ENCODE measurements at regions not wholly inside any gene's neighbourhood (a gene's known extent, or its start where the extent isn't known, plus 50 kb on each side); places are given as distances from the start of the nearest gene placed in this dataset.

GRCh38 chr2:41940060-41940744 lies 107.6 kb upstream of the PKDCC start:
- H3K4me1 ChIP-seq (ENCODE audit: insufficient read depth, low read length), result no peaks in the 10 kb centered on the region
- Mint-ChIP-seq H3K4me3 (no peak overlapping the region), H3K36me3 (no peaks in the 10 kb centered on the region), H3K4me1 (peaks cover 0 to 5% (median under 1%) of the 10 kb centered on the region in 4 donors), H3K9me3 (no peaks in the 10 kb centered on the region), H3K27ac (no peak overlapping the region), H3K27me3 (peaks cover 3 to 4% of the 10 kb centered on the region in 2 donors)
- no peak overlapping the region for H3K4me3 ChIP-seq (ENCODE audit: low read length in 2 of 2)
- no peaks in the 10 kb centered on the region for H3K27me3 ChIP-seq (ENCODE audit: insufficient read depth, low read length)
- CTCF ChIA-PET (ENCODE audit: partially characterized antibody), result interaction anchor here (1.1 kb wide), 1 partner anchor 70 kb away, joined by 3 read pairs; no protein-coding TSS in a partner anchor
- DNase-seq, result no peak
- intact Hi-C loops (cut with micrococcal nuclease), result no loop called here
- H3K9me3 ChIP-seq (ENCODE audit: control insufficient read depth in 1 of 2, low read length in 2 of 2), result no peaks in the 10 kb centered on the region
- H3K36me3 ChIP-seq (ENCODE audit: insufficient read depth, low read length), result no peaks in the 10 kb centered on the region
- POLR2A ChIA-PET (ENCODE audit: partially characterized antibody), result no interaction called here
- H3K27ac ChIP-seq (ENCODE audit: low read depth, low read length), result no peak overlapping the region

DNA sequence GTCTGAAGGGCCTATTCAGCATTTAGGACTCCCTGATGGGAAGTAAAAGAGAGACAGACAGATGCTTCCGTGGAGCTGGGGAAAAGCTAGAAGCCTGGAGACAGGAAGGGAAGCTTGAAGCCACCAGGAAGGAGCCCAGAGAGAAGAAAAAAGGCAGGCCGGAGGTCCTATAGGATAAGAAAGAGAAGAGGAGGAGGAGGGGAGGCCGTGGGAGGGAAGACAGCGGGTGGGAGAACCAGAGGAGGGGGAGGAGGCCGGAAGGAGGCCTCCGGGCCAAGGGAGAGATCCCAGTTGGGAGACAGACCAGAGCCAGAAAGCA lies 107.1 kb upstream of the PKDCC start:
- H3K4me1 Mint-ChIP-seq, result peaks cover 0 to 5% (median under 1%) of the 10 kb centered on the region in 4 donors
- intact Hi-C loops (cut with micrococcal nuclease), result no loop called here
- no peaks in the 10 kb centered on the region for H3K9me3 ChIP-seq (ENCODE audit: control insufficient read depth in 1 of 2, low read length in 2 of 2)
- ChIA-PET POLR2A (ENCODE audit: partially characterized antibody) (no interaction called here), CTCF (ENCODE audit: partially characterized antibody) (interaction anchor here (1.1 kb wide), 1 partner anchor 70 kb away, joined by 3 read pairs; no protein-coding TSS in a partner anchor)
- no peaks in the 10 kb centered on the region for H3K36me3 ChIP-seq (ENCODE audit: insufficient read depth, low read length)
- no peak overlapping the region for H3K27ac ChIP-seq (ENCODE audit: low read depth, low read length)
- DNase-seq, result no peak
- H3K4me3 Mint-ChIP-seq, result no peak overlapping the region
- no peak overlapping the region for H3K4me3 ChIP-seq (ENCODE audit: low read length in 2 of 2)
- H3K27ac Mint-ChIP-seq, result no peak overlapping the region
- no peaks in the 10 kb centered on the region for H3K9me3 Mint-ChIP-seq
- no peaks in the 10 kb centered on the region for H3K27me3 ChIP-seq (ENCODE audit: insufficient read depth, low read length)
- peaks cover 3 to 4% of the 10 kb centered on the region in 2 donors for H3K27me3 Mint-ChIP-seq
- no peaks in the 10 kb centered on the region for H3K4me1 ChIP-seq (ENCODE audit: insufficient read depth, low read length)
- no peaks in the 10 kb centered on the region for H3K36me3 Mint-ChIP-seq

DNA sequence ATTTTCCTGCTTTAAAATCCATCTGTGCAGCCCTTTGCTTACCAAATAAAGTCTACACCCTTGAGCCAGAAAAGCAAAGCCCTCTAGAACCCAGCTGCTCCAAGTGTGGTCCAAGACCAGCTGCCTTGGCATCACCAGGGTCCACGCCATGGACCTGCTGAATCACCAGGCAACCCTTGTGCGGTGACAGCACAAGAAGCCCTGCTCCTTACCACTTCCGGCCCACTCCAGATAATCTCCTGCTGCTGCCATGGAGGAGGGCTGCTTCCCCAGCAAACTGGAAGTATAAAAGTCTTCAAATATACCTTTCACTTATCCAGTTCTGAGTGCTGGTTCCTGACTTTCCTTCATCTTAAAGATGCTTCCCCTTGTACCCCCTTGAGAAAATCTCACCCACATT lies 106.0 kb upstream of the PKDCC start:
- DNase-seq, result no peak
- Mint-ChIP-seq H3K9me3 (peaks cover 0 to 3% (median 0%) of the 10 kb centered on the region in 8 donors), H3K27ac (no peak overlapping the region), H3K4me1 (peaks cover 0 to 5% (median under 1%) of the 10 kb centered on the region in 4 donors), H3K27me3 (peaks cover 3 to 4% of the 10 kb centered on the region in 2 donors), H3K36me3 (no peaks in the 10 kb centered on the region), H3K4me3 (no peak overlapping the region)
- Histone ChIP-seq H3K27me3 (ENCODE audit: insufficient read depth, low read length) (no peaks in the 10 kb centered on the region), H3K36me3 (ENCODE audit: insufficient read depth, low read length) (no peaks in the 10 kb centered on the region), H3K27ac (ENCODE audit: low read depth, low read length) (no peak overlapping the region), H3K9me3 (ENCODE audit: control insufficient read depth in 1 of 2, low read length in 2 of 2) (no peaks in the 10 kb centered on the region), H3K4me1 (ENCODE audit: insufficient read depth, low read length) (no peaks in the 10 kb centered on the region), H3K4me3 (ENCODE audit: low read length in 2 of 2) (no peak overlapping the region)
- CTCF ChIA-PET (ENCODE audit: partially characterized antibody), result no interaction called here
- POLR2A ChIA-PET (ENCODE audit: partially characterized antibody), result no interaction called here
- intact Hi-C loops (cut with micrococcal nuclease), result no loop called here

DNA sequence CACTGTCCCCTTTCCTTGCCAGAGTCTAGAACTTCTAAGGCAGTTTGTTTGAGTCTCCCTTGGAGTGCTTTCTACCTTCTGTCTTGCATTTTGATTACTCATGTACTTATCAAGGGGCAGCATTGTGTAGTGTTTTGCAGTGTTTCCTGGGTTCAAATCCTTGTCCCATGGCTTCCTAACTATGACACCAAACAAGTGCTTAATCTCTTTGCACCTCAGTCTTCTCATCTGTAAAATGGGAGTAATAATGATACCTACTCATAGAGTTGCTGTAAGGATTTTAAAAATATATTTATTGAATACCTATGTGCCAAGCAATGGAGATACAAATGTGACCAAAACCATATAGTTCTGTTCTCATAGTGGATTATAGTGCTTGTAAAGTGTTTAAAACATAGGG lies 105.5 kb upstream of the PKDCC start:
- H3K4me3 ChIP-seq (ENCODE audit: low read length in 2 of 2), result no peak overlapping the region
- Mint-ChIP-seq H3K9me3 (peaks cover 0 to 3% (median 0%) of the 10 kb centered on the region in 8 donors), H3K27me3 (peaks cover 3 to 4% of the 10 kb centered on the region in 2 donors), H3K27ac (peak overlapping the region in 1 of 7 donors; percentile 0), H3K4me1 (peaks cover 0 to 5% (median under 1%) of the 10 kb centered on the region in 4 donors), H3K36me3 (no peaks in the 10 kb centered on the region), H3K4me3 (no peak overlapping the region)
- H3K9me3 ChIP-seq (ENCODE audit: control insufficient read depth in 1 of 2, low read length in 2 of 2), result no peaks in the 10 kb centered on the region
- no peaks in the 10 kb centered on the region for H3K27me3 ChIP-seq (ENCODE audit: insufficient read depth, low read length)
- H3K27ac ChIP-seq (ENCODE audit: low read depth, low read length), result no peak overlapping the region
- intact Hi-C loops (cut with micrococcal nuclease), result no loop called here
- ChIA-PET CTCF (ENCODE audit: partially characterized antibody) (no interaction called here), POLR2A (ENCODE audit: partially characterized antibody) (no interaction called here)
- no peaks in the 10 kb centered on the region for H3K4me1 ChIP-seq (ENCODE audit: insufficient read depth, low read length)
- H3K36me3 ChIP-seq (ENCODE audit: insufficient read depth, low read length), result no peaks in the 10 kb centered on the region
- no peak for DNase-seq

DNA sequence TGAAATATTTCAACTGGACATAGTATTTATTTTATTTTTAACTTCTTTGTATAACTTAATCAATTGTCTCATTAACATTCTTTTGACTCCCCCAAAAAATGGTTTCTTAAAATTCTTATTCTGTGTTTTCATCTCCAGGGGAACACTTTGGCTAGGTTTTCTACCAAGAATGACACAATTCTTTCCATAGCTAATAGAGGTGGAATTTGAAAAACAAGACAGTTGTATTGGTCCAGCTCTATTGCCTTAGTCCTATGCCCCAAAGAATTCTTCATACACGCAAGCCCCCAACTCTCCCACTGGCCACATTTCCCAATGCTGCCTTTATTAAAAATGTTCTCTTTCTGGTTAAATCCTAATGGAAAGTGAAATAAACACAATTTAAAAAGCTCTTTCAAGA lies 104.7 kb upstream of the PKDCC start:
- H3K36me3 ChIP-seq (ENCODE audit: insufficient read depth, low read length), result no peaks in the 10 kb centered on the region
- DNase-seq, result no peak
- no peak overlapping the region for H3K4me3 ChIP-seq (ENCODE audit: low read length in 2 of 2)
- H3K27ac Mint-ChIP-seq, result no peak overlapping the region
- peaks cover 5 to 7% of the 10 kb centered on the region in 2 donors for H3K27me3 Mint-ChIP-seq
- no peaks in the 10 kb centered on the region for H3K9me3 ChIP-seq (ENCODE audit: control insufficient read depth in 1 of 2, low read length in 2 of 2)
- no peaks in the 10 kb centered on the region for H3K36me3 Mint-ChIP-seq
- H3K4me1 Mint-ChIP-seq, result peaks cover 0 to 5% (median under 1%) of the 10 kb centered on the region in 4 donors
- POLR2A ChIA-PET (ENCODE audit: partially characterized antibody), result no interaction called here
- no peaks in the 10 kb centered on the region for H3K27me3 ChIP-seq (ENCODE audit: insufficient read depth, low read length)
- no peaks in the 10 kb centered on the region for H3K4me1 ChIP-seq (ENCODE audit: insufficient read depth, low read length)
- H3K9me3 Mint-ChIP-seq, result peaks cover 0 to 3% (median 0%) of the 10 kb centered on the region in 8 donors
- CTCF ChIA-PET (ENCODE audit: partially characterized antibody), result no interaction called here
- no peak overlapping the region for H3K4me3 Mint-ChIP-seq
- intact Hi-C loops (cut with micrococcal nuclease), result no loop called here
- no peak overlapping the region for H3K27ac ChIP-seq (ENCODE audit: low read depth, low read length)

DNA sequence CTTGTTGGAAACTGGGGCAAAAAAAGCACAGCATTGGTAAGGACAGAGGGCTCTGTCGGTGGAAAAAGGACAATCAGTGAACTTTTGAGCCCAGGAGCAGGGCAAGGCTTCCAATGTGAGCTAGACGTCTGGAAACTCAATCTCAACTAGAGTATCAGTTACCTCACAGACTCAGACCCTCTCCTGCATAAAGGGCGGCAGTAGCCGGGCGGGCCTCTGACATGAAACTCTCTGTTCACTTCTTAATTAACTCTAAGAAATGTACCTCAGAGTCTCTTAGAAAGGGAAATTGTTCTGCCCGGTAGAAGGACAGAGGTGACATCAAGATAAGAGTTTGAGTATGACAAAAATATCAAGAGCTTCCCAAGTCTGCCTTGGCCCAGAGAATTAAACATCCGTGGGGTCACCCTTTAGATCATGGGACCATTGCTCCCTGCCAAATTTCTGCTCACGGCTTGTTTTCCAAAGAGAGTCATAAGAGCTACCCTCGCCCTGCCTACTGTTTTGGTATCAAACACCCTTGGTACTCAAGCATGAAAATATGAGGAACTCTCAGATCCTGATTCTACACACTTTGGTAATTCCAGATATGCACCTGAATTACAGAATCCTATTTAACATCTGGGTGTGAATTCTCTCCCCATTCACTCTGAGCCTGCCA lies 103.5 kb upstream of the PKDCC start:
- no peak overlapping the region for H3K4me3 Mint-ChIP-seq
- no peak overlapping the region for H3K27ac ChIP-seq (ENCODE audit: low read depth, low read length)
- no peaks in the 10 kb centered on the region for H3K9me3 ChIP-seq (ENCODE audit: control insufficient read depth in 1 of 2, low read length in 2 of 2)
- no peaks in the 10 kb centered on the region for H3K4me1 ChIP-seq (ENCODE audit: insufficient read depth, low read length)
- ChIA-PET POLR2A (ENCODE audit: partially characterized antibody) (no interaction called here), CTCF (ENCODE audit: partially characterized antibody) (no interaction called here)
- no peak for DNase-seq
- H3K4me3 ChIP-seq (ENCODE audit: low read length in 2 of 2), result no peak overlapping the region
- peak overlapping the region in 1 of 7 donors; percentile 2 for H3K27ac Mint-ChIP-seq
- H3K4me1 Mint-ChIP-seq, result peaks cover 0 to 5% (median under 1%) of the 10 kb centered on the region in 4 donors
- H3K27me3 ChIP-seq (ENCODE audit: insufficient read depth, low read length), result no peaks in the 10 kb centered on the region
- H3K36me3 ChIP-seq (ENCODE audit: insufficient read depth, low read length), result no peaks in the 10 kb centered on the region
- H3K36me3 Mint-ChIP-seq, result no peaks in the 10 kb centered on the region
- H3K9me3 Mint-ChIP-seq, result peaks cover 0 to 3% (median 0%) of the 10 kb centered on the region in 8 donors
- peaks cover 6 to 8% of the 10 kb centered on the region in 2 donors for H3K27me3 Mint-ChIP-seq
- intact Hi-C loops (cut with micrococcal nuclease), result no loop called here

- POLR2A ChIA-PET (ENCODE audit: partially characterized antibody), result no interaction called here
- no peaks in the 10 kb centered on the region for H3K36me3 ChIP-seq (ENCODE audit: insufficient read depth, low read length)
- no peak overlapping the region for H3K27ac ChIP-seq (ENCODE audit: low read depth, low read length)
- no peaks in the 10 kb centered on the region for H3K4me1 ChIP-seq (ENCODE audit: insufficient read depth, low read length)
- Mint-ChIP-seq H3K4me1 (no peaks in the 10 kb centered on the region), H3K9me3 (peaks cover 0 to 3% (median 0%) of the 10 kb centered on the region in 8 donors), H3K36me3 (no peaks in the 10 kb centered on the region), H3K27ac (peak overlapping the region in 1 of 7 donors; percentile 38), H3K4me3 (no peak overlapping the region), H3K27me3 (peaks cover 3 to 9% of the 10 kb centered on the region in 2 donors)
- H3K27me3 ChIP-seq (ENCODE audit: insufficient read depth, low read length), result no peaks in the 10 kb centered on the region
- H3K9me3 ChIP-seq (ENCODE audit: control insufficient read depth in 1 of 2, low read length in 2 of 2), result no peaks in the 10 kb centered on the region
- intact Hi-C loops (cut with micrococcal nuclease), result no loop called here
- CTCF ChIA-PET (ENCODE audit: partially characterized antibody), result no interaction called here
- DNase-seq, result no peak
- no peak overlapping the region for H3K4me3 ChIP-seq (ENCODE audit: low read length in 2 of 2)
Observed at GRCh38 chr2:41947701-41948396, 100.0 kb upstream of the PKDCC start.

All from CD4-positive, alpha-beta memory T cell (primary cell).